CD4-positive, alpha-beta T cell treated with Interleukin-6 at 100 ng/mL for 8 hours (primary cell): ENCODE measurements at regions not wholly inside any gene's neighbourhood (a gene's known extent, or its start where the extent isn't known, plus 50 kb on each side); places are given as distances from the start of the nearest gene placed in this dataset.
"Not testable (repeated sequence)": the region's sequence is repeated elsewhere in the genome, so short reads cannot be mapped to it uniquely, and the experiment has no call there.

ENCODE experiments used
- DNase-seq: peaks from one replicate; pipeline ENCODE4 v3.0.0-alpha.2; 2020; ENCODE audit warnings: mixed read lengths, low spot score

- no peak for DNase-seq
These were observed 1830.0 kb upstream of the DEFB115 start for GRCh38 chr20:29427201-29428060.

- no peak for DNase-seq
These were observed 1826.9 kb upstream of the DEFB115 start for GRCh38 chr20:29430531-29430930.

- DNase-seq: not testable (repeated sequence)
These were observed 1816.7 kb upstream of the DEFB115 start for GRCh38 chr20:29440721-29441120.

DNA sequence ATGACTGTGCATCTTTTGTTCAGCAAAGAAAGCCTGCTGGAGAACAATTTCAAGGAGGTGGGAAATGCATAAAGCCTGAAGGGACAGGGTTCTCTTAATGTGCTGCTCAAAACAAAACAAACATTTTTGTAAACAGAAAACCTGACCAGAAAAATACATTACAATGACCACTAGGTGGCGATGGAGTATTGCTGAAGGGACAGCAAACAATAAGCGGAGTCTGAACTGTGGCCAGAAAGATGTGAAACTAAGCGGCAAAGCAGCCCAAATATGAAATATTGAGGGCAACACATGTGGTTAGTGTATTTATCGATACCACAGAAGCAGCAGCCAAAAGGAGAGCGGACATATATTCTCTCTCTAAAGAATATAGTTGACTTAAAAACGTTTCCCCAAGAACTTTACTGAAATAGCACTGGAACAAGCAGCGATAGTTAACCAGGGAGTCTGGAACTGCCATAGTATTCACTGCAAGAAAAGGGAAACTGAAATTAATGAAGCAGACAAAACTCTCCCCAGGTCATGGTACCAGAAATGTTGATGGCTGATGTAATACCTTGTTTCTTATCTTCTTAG lies 1814.2 kb upstream of the DEFB115 start:
- DNase-seq: not testable (repeated sequence)

DNA sequence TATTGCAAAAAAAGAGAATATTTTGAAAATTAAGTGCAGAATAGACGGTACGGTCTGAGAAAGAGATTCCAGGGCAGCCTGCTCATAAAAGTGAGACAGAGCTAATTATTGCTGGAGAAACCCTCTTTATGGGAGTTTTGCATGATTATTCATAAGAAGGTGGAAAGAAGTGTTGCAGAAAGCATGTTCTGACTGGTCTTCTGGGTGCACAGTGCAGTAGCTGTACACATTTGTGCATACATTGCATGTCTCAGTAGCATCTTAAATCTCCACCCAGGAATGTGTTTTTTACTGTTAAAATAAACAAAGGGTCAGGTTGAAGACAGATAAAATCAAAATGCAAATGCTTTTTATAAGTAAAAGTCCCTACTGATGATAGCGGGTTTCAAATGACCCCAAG lies 1813.6 kb upstream of the DEFB115 start:
- no peak for DNase-seq

GRCh38 chr20:29445050-29445907 lies 1812.2 kb upstream of the DEFB115 start:
- peak; percentile 29 for DNase-seq

DNA sequence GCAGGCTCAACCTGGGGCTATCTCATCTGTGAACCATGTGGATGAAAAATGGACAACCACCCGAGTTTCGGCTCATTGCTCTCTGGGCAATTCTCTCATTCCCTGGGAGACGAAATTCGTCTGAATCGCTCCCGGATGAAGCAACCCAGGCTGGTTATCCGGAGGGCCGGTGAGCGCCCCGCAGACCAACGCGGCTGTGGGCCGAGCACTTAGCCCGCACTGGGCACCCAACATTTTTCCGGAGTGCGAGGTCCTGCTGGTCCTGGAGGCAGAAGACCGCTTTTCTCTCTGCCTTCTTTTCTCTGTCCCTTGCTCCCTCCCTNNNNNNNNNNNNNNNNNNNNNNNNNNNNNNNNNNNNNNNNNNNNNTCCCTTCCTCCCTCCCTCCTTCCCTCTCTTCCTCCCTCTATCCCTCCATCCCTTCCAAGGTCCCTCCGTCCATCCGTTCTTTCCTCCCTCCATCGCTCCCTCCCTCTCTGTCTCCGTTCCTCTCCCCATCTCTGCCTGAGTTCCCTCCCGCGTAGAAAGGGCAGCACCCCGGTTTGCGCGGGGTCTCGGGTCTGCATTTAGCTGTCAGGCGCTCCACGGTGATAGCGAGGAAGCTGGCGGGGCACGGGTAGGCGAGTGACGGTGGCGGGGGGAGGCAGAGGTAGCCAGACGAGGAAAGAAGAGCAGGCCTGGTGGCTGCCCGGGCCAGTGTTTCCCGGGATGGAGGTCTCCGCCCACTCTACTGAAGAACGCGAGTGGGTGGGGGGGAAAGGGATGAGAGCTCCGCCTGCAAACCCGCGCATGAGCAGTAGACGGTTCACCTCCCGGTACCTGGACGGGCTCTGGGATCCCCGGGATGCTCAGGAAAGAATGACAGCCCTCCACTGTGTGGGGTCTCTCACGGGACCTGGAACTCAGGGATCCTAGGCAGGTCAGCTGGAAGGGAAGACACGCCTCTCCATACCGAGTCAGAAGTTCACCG lies 1809.7 kb upstream of the DEFB115 start:
- DNase-seq: not testable (repeated sequence)

DNA sequence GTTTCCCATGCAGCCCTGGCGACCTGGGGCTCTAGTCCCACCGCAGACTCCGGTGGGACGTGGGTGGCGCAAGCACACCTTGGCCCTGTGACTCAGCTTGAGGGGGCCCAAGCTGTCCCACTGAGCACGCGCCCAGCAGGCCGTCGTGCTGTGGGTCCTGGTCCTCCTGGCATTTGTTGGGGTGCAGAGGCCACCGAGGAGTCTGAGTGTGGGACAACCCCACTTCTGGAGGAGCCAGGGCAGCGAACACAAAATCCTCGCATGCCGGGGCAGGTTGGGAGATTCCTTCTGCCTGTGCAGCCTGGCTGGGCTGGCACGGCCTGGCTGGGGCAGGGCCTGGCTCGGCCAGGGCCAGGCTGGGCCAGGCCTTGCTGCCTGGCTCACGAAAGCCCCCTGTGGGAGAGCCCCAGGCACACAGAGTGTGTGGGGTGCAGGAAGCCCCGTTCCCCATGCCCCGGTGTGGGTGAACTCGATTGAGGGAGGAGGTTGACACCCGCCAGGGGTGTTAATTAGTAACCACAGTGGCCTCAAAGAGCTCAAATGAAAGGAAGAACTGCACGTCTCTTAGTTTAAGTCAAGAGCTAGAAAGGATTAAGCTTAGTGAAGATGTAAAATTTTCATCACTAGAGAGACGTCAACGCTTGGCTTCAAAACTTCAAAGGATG lies 1808.5 kb upstream of the DEFB115 start:
- DNase-seq: no peak

GRCh38 chr20:29452186-29452585 lies 1805.3 kb upstream of the DEFB115 start:
- DNase-seq: no peak

DNA sequence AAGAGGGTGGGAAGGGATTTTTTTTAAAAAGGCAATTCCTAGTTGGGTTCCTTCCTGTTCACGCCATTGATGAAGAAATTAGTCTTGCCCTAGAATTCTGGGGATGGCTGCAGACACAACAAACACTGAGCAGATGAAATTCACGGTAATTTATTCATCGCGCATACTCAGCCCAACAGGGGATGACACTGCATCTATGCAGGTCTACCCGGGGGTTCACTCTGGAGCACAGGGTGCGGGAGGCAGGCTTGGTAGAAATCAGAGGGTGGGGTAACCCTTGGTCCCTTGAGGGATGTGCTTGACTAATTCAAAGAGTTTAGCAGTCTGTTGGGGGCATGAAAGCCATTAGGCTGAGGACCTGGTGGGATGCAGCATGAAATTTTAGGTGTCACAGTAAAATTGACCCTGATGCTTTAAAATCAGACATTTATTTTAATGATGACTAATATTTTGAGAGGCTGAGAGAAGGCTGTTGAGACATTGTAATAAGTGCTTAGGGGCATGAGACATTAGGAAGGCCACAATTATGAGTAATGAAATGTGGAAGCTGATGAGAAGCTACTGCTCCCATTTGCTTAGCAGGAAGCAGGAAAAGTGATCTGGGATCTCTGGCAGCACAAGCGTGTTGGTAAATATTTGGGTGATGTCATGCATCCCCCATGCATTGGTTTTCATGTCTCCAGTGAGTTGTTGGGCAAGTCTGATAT lies 1800.3 kb upstream of the DEFB115 start:
- DNase-seq: not testable (repeated sequence)

GRCh38 chr20:29472606-29473005 lies 1784.9 kb upstream of the DEFB115 start:
- no peak for DNase-seq

- not testable (repeated sequence) for DNase-seq
These were observed 1764.6 kb upstream of the DEFB115 start for GRCh38 chr20:29492840-29493239.

DNA sequence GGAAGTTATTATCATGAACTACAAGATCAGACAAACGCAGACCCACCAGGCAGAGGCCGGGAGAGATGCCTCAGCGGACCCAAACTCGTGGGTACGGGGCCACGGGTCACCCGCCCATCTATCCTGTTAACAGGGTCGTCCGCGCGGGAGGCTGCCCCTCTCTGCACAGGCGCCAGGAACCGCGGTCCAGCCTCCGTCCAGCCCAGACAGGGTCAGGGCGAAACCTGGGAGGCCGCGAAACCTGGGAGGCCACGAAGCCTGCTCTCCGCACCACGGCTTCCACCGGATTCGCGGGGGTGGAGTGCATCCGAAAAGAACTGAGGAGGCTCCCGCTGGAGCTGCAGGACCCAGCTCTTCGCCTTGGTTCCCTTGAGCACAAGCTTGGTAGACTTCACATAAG lies 1760.7 kb upstream of the DEFB115 start:
- not testable (repeated sequence) for DNase-seq

- no peak for DNase-seq
These were observed 1760.2 kb upstream of the DEFB115 start for GRCh38 chr20:29497261-29497671.

DNA sequence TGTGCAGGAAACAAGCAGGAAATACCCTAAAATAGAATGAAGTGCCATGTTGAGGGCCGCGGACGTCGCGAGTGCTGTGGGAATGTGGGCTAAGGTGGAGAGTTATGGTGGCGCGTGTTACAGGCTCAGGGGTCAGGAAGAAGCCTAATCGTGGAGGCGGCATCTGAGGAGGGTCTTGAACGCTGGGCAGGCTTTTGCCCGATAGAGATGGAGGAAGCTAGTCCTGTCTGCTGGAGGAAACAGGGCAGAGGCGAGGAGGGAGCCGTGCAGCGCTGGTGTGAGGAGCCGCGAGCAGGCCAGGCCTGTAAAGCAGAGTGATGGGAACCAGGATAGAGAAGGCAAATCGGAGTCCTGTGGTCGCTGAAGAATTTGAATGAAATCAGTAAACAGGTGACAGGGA lies 1759.8 kb upstream of the DEFB115 start:
- DNase-seq: not testable (repeated sequence)

DNA sequence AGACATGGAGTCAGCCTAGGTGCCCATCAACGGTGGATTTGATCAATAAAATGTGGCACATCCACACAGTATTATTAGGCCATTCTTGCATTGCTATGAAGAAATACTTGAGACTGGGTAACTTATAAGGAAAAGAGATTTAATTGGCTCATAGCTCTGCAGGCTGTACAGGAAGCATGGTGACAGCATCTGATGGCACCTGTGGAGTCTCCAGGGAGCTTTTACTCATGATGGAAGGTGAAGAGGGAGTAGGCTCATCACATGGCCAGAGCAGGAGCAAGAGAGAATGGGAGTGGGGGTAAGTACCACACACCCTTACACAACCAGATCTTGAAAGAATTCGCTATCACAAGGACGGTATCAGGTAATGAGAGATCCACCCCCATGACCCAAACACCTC lies 1756.7 kb upstream of the DEFB115 start:
- not testable (repeated sequence) for DNase-seq

- not testable (repeated sequence) for DNase-seq
These were observed 1742.8 kb upstream of the DEFB115 start for GRCh38 chr20:29514634-29515033.

DNA sequence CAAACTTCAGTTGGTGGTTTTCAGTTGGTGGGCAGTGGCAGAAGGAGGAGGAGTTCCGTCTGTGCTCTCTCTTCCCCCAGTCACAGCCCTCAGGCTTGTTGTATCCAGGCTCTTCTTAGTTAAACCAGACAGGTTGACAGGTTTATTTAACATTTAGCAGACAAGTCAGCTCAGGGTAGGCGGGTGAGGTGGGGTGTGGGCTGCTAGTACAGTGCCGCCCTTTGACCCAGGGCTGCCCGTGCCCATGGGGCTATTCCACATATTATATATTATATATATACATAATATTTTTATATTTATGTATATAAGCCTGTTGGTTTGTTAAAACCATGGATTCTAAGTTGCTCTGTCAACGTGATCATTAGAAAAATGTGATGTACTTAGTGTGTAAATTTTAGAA lies 1740.6 kb upstream of the DEFB115 start:
- DNase-seq: not testable (repeated sequence)

- DNase-seq: not testable (repeated sequence)
These were observed 1737.7 kb upstream of the DEFB115 start for GRCh38 chr20:29519610-29520241.
